ENCODE measurements at regions not wholly inside any gene's neighbourhood (a gene's known extent, or its start where the extent isn't known, plus 50 kb on each side); places are given as distances from the start of the nearest gene placed in this dataset.

DNA sequence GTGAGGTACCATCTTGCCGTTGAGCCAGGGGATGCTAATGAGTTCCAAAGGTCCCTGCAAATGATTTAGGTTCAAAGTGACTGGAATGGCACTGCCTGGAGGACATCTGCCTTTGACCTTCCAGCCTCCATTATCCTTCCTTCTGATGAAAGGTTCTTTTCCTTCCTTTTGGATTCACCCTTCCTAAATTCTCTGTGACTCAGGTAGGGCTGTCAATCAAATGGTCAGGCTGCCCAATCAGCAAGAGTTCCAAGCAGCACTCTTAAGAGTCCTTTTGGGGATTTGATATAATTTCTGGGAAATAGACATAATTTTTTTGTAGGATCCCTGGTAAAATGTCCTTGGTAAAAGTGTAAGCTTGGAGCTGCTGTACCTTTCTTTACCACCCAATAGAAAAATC, 58.8 kb upstream of the LMO4 start (continued):
- TF ChIP-seq, protein P1, sequence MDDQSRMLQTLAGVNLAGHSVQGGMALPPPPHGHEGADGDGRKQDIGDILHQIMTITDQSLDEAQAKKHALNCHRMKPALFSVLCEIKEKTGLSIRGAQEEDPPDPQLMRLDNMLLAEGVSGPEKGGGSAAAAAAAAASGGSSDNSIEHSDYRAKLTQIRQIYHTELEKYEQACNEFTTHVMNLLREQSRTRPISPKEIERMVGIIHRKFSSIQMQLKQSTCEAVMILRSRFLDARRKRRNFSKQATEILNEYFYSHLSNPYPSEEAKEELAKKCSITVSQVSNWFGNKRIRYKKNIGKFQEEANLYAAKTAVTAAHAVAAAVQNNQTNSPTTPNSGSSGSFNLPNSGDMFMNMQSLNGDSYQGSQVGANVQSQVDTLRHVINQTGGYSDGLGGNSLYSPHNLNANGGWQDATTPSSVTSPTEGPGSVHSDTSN (IDR thresholded peaks at IDR 0.05) = no peak
- TF ChIP-seq, protein P2, sequence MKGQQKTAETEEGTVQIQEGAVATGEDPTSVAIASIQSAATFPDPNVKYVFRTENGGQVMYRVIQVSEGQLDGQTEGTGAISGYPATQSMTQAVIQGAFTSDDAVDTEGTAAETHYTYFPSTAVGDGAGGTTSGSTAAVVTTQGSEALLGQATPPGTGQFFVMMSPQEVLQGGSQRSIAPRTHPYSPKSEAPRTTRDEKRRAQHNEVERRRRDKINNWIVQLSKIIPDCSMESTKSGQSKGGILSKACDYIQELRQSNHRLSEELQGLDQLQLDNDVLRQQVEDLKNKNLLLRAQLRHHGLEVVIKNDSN (IDR thresholded peaks at IDR 0.05; ENCODE audit: borderline replicate concordance, low read depth) = no peak
- no peak for TF ChIP-seq JUND (IDR thresholded peaks at IDR 0.05)
- no peak for TF ChIP-seq MEF2A (IDR thresholded peaks at IDR 0.05; ENCODE audit: borderline replicate concordance, low read depth)

DNA sequence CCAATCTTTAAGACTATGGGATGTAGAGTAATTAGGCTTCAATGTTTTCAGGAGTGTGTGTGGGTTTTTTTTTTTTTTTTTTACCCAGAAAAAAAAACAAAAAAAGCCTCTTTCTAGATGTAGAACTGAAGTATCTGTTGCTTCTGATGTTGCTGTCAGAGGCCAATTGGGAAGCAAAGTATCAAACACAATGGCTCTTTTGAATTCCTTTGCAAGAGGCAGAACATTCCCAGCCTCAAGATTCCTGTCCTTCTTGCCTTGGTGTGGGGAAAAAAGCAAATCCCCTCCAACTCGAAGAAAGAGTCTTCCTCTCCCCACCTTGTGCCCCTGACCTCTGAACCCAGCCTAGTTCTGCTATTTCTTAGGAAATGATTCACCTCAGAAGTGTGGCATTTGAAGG, 55.4 kb upstream of the LMO4 start:
- H3K4me2 ChIP-seq = no peak overlapping the region
- H3K27ac ChIP-seq (ENCODE audit: low read depth in 2 of 2, low read length in 1 of 2) = no peak overlapping the region
- no peak for DNase-seq
- TF ChIP-seq TAF1 (IDR thresholded peaks at IDR 0.05; ENCODE audit: borderline replicate concordance, low read depth, low read length) = no peak
- no peak for TF ChIP-seq EP300 (IDR thresholded peaks at IDR 0.05; ENCODE audit: borderline replicate concordance in 1 of 2, low read depth in 1 of 2, low read length in 1 of 2)
- no peak for TF ChIP-seq RFX5 (IDR thresholded peaks at IDR 0.05; ENCODE audit: low read length)
- TF ChIP-seq TEAD4 (IDR thresholded peaks at IDR 0.05; ENCODE audit: borderline replicate concordance, insufficient read depth) = no peak
- TF ChIP-seq, protein P3, sequence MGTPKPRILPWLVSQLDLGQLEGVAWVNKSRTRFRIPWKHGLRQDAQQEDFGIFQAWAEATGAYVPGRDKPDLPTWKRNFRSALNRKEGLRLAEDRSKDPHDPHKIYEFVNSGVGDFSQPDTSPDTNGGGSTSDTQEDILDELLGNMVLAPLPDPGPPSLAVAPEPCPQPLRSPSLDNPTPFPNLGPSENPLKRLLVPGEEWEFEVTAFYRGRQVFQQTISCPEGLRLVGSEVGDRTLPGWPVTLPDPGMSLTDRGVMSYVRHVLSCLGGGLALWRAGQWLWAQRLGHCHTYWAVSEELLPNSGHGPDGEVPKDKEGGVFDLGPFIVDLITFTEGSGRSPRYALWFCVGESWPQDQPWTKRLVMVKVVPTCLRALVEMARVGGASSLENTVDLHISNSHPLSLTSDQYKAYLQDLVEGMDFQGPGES (IDR thresholded peaks at IDR 0.05; ENCODE audit: low read depth, low read length) = no peak
- TF ChIP-seq, protein P4, sequence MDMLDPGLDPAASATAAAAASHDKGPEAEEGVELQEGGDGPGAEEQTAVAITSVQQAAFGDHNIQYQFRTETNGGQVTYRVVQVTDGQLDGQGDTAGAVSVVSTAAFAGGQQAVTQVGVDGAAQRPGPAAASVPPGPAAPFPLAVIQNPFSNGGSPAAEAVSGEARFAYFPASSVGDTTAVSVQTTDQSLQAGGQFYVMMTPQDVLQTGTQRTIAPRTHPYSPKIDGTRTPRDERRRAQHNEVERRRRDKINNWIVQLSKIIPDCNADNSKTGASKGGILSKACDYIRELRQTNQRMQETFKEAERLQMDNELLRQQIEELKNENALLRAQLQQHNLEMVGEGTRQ (IDR thresholded peaks at IDR 0.05; ENCODE audit: borderline replicate concordance, low read depth, low read length) = no peak
- no peak for TF ChIP-seq POLR2AphosphoS5 (IDR thresholded peaks at IDR 0.05; ENCODE audit: low read depth, low read length)
- H3K79me2 ChIP-seq (ENCODE audit: insufficient read depth) = no peaks in the 10 kb centered on the region
- H4K20me1 ChIP-seq (ENCODE audit: insufficient read depth) = no peaks in the 10 kb centered on the region
- H3K4me3 ChIP-seq (ENCODE audit: low read depth in 2 of 2, low read length in 1 of 2) = no peak overlapping the region
- H3F3A ChIP-seq (replicated peaks; ENCODE audit: insufficient read depth) = no peaks in the 10 kb centered on the region
- H3K36me3 ChIP-seq (replicated peaks in 1 of 2; ENCODE audit: control insufficient read depth in 1 of 2, insufficient read depth in 2 of 2, low read length in 1 of 2) = no peaks in the 10 kb centered on the region
- H3K9me2 ChIP-seq = no peaks in the 10 kb centered on the region
- H2AFZ ChIP-seq (ENCODE audit: low read depth) = no peak overlapping the region
- H3K27me3 ChIP-seq (ENCODE audit: insufficient read depth) = no peaks in the 10 kb centered on the region
- no peaks in the 10 kb centered on the region for H3K4me1 ChIP-seq (ENCODE audit: control insufficient read depth in 1 of 2, insufficient read depth in 2 of 2, low read depth in 1 of 2, low read length in 1 of 2)
- no peak overlapping the region for H3K9ac ChIP-seq
- ChIA-PET POLR2A (no interaction called here), CTCF (no interaction called here)
- WGBS (ENCODE audit: low lambda C conversion rate) = 7% methylated on average over 1 of the region's 1 CpG
- H3K9me3 ChIP-seq = no peaks in the 10 kb centered on the region

DNA sequence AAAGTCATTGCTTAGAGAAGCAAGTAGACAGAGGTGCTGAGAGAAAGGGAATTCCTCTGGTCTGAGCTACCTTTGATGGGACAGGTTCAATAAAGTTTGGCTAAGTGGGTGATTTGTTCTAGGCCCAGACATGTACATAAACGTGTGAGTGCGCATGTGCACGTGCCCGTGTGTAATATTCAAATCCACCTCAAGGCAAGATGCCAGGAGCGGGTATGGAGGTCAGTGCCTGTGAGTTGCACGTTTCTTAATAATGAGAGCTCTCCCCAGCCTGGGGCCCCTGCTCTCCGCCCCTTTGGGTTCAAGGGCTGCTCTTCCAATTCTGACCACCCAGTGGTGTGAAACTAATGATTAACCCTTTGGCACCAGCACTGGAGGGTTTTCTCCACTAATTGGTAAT, 53.8 kb upstream of the LMO4 start:
- Histone ChIP-seq H3K4me1 (ENCODE audit: control insufficient read depth in 1 of 2, insufficient read depth in 2 of 2, low read depth in 1 of 2, low read length in 1 of 2) (no peaks in the 10 kb centered on the region; a peak in 1 of 4 replicates), H3F3A (replicated peaks; ENCODE audit: insufficient read depth) (no peaks in the 10 kb centered on the region), H2AFZ (ENCODE audit: low read depth) (no peak overlapping the region), H4K20me1 (ENCODE audit: insufficient read depth) (no peaks in the 10 kb centered on the region), H3K4me2 (no peak overlapping the region), H3K9ac (no peak overlapping the region), H3K27me3 (ENCODE audit: insufficient read depth) (no peaks in the 10 kb centered on the region), H3K27ac (ENCODE audit: low read depth in 2 of 2, low read length in 1 of 2) (no peak overlapping the region), H3K36me3 (replicated peaks in 1 of 2; ENCODE audit: control insufficient read depth in 1 of 2, insufficient read depth in 2 of 2, low read length in 1 of 2) (no peaks in the 10 kb centered on the region), H3K79me2 (ENCODE audit: insufficient read depth) (no peaks in the 10 kb centered on the region), H3K4me3 (ENCODE audit: low read depth in 2 of 2, low read length in 1 of 2) (no peak overlapping the region), H3K9me2 (no peaks in the 10 kb centered on the region), H3K9me3 (no peaks in the 10 kb centered on the region)
- ChIA-PET POLR2A (no interaction called here), CTCF (no interaction called here)
- no peak for DNase-seq
- 72% methylated on average over 7 of the region's 7 CpGs for WGBS (ENCODE audit: low lambda C conversion rate)
- TF ChIP-seq, protein P4 (IDR thresholded peaks at IDR 0.05; ENCODE audit: borderline replicate concordance, low read depth, low read length) = no peak
- TF ChIP-seq JUND (IDR thresholded peaks at IDR 0.05) (no peak), TCF12 (IDR thresholded peaks at IDR 0.05) (no peak), POLR2AphosphoS5 (IDR thresholded peaks at IDR 0.05; ENCODE audit: low read depth, low read length) (no peak), MXI1 (IDR thresholded peaks at IDR 0.05; ENCODE audit: low read depth, low read length) (no peak), TEAD4 (IDR thresholded peaks at IDR 0.05; ENCODE audit: borderline replicate concordance, insufficient read depth) (no peak), GABPA (IDR thresholded peaks at IDR 0.05; ENCODE audit: low read depth) (no peak)
- TF ChIP-seq, protein P5, sequence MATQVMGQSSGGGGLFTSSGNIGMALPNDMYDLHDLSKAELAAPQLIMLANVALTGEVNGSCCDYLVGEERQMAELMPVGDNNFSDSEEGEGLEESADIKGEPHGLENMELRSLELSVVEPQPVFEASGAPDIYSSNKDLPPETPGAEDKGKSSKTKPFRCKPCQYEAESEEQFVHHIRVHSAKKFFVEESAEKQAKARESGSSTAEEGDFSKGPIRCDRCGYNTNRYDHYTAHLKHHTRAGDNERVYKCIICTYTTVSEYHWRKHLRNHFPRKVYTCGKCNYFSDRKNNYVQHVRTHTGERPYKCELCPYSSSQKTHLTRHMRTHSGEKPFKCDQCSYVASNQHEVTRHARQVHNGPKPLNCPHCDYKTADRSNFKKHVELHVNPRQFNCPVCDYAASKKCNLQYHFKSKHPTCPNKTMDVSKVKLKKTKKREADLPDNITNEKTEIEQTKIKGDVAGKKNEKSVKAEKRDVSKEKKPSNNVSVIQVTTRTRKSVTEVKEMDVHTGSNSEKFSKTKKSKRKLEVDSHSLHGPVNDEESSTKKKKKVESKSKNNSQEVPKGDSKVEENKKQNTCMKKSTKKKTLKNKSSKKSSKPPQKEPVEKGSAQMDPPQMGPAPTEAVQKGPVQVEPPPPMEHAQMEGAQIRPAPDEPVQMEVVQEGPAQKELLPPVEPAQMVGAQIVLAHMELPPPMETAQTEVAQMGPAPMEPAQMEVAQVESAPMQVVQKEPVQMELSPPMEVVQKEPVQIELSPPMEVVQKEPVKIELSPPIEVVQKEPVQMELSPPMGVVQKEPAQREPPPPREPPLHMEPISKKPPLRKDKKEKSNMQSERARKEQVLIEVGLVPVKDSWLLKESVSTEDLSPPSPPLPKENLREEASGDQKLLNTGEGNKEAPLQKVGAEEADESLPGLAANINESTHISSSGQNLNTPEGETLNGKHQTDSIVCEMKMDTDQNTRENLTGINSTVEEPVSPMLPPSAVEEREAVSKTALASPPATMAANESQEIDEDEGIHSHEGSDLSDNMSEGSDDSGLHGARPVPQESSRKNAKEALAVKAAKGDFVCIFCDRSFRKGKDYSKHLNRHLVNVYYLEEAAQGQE (IDR thresholded peaks at IDR 0.05; ENCODE audit: low read depth, low read length) = no peak
- TF ChIP-seq, protein P3 (IDR thresholded peaks at IDR 0.05; ENCODE audit: low read depth, low read length) = no peak

All from SK-N-SH (cell line).